HG03108 (cell line): ENCODE measurements at regions not wholly inside any gene's neighbourhood (a gene's known extent, or its start where the extent isn't known, plus 50 kb on each side); places are given as distances from the start of the nearest gene placed in this dataset.
"Not testable (repeated sequence)": the region's sequence is repeated elsewhere in the genome, so short reads cannot be mapped to it uniquely, and the experiment has no call there.

Source experiments
- ATAC-seq: cut with Tn5 transposase; IDR thresholded peaks from one replicate; pipeline ENCODE4 v1.9.1; 2021; ENCODE audit warnings: moderate library complexity; ENCODE audit not compliant: unreplicated experiment

DNA sequence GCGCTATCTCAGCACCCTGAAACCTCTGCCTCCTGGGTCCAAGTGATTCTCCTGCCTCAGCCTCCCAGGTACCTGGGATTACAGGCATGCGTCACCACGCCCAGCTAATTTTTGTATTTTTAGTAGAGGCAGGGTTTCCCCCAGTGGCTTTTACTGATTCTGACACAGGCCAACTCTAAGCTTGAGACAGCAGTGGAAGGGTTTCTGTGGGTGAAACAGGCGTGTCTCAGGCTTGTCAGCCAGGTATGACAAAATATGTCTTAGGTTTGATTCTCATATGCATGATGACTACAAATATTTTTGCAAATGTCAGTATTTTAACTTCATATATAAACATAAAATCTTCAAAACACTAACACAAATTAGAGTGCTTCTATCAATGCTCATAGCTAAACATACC lies 952.8 kb upstream of the CDH18 start:
- not testable (repeated sequence) for ATAC-seq

- ATAC-seq, result not testable (repeated sequence)
Observed at GRCh38 chr5:20890936-20891335, 902.9 kb upstream of the CDH18 start.

DNA sequence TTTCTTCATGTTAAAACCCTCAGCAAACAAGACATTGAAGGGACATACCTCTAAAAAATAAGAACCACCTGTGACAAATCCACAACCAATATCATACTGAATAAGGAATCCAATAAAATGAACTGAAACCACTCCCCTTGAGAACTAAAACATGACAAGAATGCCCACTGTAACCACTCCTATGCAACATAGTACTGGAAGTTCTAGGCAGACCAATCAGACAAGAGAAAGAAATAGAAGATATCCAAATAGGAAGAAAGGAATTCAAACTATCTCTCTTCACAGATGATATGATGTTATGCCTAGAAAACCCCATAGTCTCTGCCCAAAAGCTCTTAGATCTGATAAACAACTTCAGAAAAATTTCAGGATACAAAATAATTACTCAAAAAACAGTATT lies 887.7 kb upstream of the CDH18 start:
- ATAC-seq, result not testable (repeated sequence)

DNA sequence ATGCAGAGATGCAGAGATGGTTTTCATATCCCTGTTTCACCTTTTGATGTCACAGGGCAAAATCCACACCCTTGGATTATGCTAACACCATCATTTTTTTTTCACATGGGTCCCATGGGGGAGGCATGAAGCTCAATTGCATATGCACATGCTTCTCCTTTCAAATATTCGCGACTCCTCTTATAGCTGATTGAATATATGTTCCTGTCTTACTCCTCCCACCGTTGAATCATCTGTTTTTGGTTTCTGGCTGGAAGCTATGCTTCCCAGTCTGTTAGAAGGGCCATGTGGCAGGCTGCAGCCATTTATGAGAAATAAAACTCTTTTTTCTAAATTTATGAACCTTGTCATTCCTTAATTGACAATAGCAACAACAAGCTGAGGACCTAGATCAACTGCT lies 877.9 kb upstream of the CDH18 start:
- ATAC-seq, result not testable (repeated sequence)

DNA sequence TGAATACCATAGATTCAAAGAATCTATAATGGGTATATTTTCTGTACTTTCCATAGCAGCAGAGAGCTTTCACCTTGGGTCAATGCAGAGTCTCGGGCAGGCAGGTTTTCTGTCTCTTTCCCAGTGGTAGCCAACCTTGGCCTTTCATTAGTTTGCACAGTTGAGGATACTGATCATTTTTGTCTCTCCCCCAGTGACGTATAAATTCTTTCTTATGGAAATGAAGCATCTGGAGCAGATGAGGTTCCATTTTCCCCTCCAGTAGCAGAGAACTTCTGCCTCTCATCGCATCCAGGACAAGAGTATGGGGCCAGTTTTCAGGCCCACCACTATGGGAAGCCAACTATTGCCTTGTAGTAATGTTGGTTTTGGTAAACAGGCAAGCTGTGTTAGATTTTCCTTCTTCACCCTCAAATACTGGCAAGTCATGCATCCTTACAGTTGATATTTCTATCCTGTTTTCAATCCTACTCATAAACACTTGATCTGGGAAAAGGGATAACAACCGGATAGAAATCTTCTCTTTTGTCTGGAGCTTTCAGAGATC lies 845.2 kb upstream of the CDH18 start:
- ATAC-seq, result no peak

DNA sequence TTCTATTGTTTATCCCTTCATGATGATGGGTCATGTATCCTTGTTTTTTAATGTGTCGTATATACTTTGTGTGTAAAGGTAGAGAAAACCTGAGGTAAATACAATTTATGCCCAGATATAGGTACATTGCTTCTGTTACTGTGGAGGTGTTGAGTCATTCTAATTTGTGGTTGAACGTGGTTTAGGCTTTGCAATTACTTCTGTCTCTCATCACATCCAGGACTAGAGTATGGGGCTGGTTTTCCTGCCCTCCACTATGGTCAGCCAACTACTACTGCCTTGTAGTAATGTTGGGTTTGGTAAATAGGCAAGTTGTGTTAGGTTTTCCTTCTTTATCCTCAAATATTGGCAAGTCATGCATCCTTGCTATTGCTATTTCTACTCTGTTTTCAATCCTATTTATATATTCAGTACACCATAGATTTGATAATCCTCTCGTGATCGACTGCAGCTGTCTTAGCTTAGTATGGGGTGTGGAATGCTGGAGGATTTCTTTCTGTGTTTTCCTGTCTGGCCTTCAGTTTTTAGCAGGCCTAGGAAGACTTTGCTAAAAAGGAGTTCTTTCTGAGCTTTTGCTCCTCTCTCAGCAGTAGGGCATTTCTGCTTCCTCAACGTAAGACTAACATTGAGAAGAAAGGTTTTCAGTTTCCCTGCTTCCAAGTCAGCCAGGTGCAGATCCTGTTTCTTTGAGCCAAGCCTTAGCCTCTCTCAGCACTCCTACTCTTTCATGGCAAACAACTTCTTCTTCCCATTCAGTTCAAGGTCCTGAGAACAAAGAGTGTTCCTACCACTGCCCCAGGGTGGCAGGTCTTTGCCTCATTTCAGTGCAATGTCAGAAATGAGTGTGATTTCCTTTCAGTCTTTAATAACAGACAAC lies 844.4 kb upstream of the CDH18 start:
- no peak for ATAC-seq

GRCh38 chr5:20825951-20826350 lies 838.0 kb upstream of the CDH18 start:
- not testable (repeated sequence) for ATAC-seq

GRCh38 chr5:20797216-20797615 lies 809.2 kb upstream of the CDH18 start:
- not testable (repeated sequence) for ATAC-seq

DNA sequence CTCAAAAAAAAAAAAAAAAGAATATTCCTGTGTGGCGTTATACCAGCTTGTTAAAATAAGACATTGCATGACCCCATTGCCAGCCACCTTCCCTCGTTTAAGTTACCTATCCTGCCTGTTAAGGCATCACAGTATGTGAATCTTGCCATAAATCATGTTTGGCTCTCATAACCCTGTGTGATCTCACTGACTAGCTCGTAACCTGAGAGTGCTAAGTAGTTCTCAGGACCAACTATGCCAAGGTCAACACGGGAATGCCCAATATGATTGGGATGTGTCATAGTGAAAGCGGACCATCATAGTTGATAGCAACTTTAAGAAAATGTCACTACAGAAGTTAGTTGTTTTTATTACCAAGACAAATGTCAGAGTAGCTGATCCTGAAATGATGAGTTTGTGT lies 796.8 kb upstream of the CDH18 start:
- ATAC-seq, result not testable (repeated sequence)

DNA sequence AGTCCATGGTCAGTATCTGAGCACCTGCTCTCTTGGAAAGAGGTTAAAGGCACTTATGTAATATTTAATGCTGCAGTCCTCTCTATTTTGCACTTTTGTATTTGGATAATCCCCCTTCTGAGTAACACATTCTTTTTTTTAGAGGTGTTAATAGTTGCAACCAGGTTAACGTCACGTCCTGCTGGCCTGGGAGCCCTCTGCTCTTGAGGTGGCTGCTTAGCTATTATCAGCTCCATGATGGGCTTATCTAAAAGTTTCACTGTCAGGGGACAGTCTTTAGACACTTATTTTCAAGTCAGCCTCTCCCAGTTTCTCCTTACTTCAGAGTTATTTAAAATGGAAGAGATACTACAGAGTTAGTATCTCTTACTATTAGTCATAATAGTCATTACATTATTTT lies 795.5 kb upstream of the CDH18 start:
- ATAC-seq, result not testable (repeated sequence)

DNA sequence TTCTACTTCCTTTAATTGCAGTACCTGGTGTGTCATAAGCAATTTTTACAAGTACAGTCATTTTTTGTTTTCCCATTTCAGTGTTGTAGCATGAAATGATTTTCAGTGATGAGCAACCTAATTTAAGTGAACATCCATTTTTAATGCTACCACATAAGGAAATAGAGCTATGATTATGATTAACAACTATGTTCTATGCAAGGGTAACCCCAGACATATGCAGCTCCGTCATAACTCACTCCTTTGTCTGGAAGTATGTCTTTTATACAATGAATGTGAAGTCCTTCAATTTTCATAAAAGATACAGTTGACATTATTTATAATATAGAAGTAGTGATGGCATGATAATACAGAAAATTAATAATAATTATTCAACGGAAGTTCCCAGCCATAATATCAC lies 783.3 kb upstream of the CDH18 start:
- ATAC-seq, result not testable (repeated sequence)

DNA sequence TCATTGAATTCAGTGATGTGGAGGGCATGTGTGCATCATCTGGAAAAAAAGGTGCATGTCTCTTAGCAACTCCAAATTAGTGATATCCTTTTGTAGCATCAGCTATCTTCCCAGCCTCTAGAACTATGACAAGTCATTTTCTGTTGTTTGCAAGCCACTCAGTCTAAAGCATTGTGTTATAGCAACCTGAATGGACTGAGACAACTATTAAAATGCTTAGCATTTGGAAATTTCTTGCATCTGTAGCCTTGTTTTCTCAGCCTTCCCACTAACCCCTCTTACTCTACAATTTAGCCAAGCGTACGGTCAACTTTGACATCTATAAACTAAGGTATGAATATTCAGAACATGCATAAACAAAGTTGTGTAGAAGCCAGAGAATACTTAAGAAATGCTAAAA lies 777.1 kb upstream of the CDH18 start:
- ATAC-seq, result not testable (repeated sequence)

- not testable (repeated sequence) for ATAC-seq
Observed at GRCh38 chr5:20759459-20759858, 771.5 kb upstream of the CDH18 start.

DNA sequence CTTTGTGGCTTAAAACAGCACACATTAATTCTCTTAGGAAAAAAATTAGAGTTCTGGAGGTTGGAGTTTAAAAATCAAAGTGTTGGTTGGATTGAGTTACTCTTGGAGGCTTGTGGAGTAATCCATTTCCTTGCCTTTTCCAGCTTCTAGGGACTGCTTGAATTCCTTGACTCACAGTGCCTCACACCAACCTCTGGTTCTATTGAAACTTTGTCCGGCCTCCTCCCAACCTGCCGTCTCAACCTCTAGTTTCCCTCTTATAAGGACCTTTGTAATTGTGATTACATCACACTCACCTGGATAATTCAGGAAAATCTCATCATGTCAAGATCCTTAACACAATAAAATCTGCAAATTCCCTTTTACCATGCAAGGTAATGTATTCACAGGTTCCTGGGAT lies 764.2 kb upstream of the CDH18 start:
- ATAC-seq, result not testable (repeated sequence)

GRCh38 chr5:20735715-20736114 lies 747.7 kb upstream of the CDH18 start:
- not testable (repeated sequence) for ATAC-seq

DNA sequence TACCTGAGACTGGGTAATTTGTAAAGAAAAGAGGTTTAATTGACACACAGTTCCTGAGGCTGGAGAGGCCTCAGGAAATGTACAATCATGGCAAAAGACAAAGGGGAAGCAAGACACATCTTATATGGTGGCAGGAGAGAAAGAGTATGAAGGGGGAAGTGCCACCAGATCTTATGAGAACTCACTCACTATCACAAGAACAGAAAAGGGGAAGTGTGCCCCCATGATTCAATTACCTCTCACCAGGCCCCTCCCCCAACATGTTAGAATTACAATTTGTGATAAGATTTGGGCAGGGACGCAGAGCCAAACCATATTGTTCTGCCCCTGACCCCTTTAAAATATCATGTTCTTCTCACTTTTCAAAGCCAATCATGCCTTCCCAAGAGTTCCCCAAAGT lies 744.2 kb upstream of the CDH18 start:
- not testable (repeated sequence) for ATAC-seq

DNA sequence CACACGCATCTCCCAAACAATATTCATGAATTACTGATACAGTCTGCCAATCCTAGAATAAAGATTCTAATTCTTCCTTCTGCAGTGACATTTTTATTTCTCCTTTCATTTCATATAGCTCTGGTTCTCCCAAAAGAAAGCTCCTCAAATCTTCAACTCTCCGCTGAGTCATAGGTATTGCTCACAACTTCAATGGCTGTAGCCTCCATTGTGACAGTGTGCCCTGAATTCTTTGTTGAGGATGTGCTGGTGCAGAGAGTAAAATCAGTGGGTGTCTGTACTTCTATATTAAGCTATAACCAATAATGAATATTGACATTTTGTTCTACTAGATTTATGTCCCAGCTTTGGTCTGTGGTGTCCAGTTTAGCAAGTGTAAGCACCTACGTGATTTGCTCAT lies 733.3 kb upstream of the CDH18 start:
- ATAC-seq, result not testable (repeated sequence)

DNA sequence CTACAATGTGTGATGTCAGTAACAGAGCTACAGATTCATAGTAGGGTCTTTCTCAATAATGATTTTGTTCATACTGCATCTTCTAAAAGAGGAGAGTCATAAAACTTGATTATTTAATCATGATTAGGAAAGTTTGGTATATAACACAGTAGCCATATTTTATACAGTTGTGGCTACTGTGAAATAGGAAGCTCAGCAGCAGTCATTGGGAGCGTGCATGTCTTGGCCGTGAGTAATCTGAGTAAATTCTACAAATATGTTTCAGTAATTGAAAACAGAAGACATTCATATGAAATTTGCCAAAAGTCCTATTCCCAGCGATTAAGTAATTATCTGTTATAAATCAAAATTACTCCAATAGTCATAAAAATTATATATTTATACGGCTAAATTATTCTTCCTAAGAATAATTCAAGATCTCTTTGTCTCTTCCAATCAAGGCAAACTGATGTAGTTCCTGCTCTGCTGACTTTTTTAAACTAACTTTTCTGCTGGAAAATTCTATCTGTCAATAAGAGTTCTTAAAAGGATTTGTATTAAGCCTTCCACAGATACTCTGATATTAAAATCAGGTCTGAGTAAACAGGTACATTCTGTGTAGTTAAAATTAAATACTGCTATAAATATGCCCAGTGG lies 723.6 kb upstream of the CDH18 start:
- ATAC-seq, result not testable (repeated sequence)

- ATAC-seq, result not testable (repeated sequence)
Observed at GRCh38 chr5:20707634-20708033, 719.6 kb upstream of the CDH18 start.

GRCh38 chr5:20694121-20694520 lies 706.1 kb upstream of the CDH18 start:
- ATAC-seq, result no peak

GRCh38 chr5:20692913-20693312 lies 704.9 kb upstream of the CDH18 start:
- ATAC-seq, result no peak
